GM21526 (cell line): ENCODE measurements at regions not wholly inside any gene's neighbourhood (a gene's known extent, or its start where the extent isn't known, plus 50 kb on each side); places are given as distances from the start of the nearest gene placed in this dataset.
"Not testable (repeated sequence)": the region's sequence is repeated elsewhere in the genome, so short reads cannot be mapped to it uniquely, and the experiment has no call there.

Experiments
- ATAC-seq: cut with Tn5 transposase; IDR thresholded peaks from one replicate; pipeline ENCODE4 v1.9.1; 2021; ENCODE audit warnings: moderate library complexity; ENCODE audit not compliant: unreplicated experiment, low FRiP score

DNA sequence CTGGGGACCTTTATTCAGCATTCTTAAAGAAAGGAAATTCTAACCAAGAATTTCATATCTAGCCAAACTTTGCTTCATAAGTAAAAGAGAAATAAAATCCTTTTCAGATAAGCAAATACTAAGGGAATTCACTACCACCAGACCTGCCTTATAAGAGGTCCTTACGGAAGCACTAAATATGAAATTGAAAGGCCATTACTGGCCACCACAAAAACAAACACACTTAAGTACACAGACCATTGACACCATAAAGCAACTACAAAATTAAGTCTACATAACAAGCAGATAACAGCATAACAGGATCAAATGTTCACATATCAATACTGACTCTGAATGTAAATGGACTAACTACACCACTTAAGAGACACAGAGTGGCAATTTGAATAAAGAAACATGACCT is 361.4 kb upstream of the POU5F2 start:
- ATAC-seq = no peak

DNA sequence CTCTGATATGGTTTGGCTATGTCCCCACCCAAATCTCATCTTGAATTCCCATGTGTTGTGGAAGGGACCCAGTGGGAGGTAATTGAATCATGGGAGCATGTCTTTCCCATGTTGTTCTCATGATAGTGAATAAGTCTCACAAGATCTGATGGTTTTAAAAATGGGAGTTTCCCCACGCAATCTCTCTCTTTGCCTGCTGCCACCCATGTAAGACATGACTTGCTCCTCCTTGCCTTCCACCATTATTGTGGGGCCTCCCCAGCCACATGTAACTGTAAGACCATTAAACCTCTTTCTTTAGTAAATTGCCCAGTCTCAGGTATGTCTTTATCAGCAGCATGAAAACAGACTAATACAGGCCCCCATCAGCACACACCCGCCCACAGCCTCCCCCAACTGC is 356.0 kb upstream of the POU5F2 start:
- ATAC-seq = not testable (repeated sequence)

DNA sequence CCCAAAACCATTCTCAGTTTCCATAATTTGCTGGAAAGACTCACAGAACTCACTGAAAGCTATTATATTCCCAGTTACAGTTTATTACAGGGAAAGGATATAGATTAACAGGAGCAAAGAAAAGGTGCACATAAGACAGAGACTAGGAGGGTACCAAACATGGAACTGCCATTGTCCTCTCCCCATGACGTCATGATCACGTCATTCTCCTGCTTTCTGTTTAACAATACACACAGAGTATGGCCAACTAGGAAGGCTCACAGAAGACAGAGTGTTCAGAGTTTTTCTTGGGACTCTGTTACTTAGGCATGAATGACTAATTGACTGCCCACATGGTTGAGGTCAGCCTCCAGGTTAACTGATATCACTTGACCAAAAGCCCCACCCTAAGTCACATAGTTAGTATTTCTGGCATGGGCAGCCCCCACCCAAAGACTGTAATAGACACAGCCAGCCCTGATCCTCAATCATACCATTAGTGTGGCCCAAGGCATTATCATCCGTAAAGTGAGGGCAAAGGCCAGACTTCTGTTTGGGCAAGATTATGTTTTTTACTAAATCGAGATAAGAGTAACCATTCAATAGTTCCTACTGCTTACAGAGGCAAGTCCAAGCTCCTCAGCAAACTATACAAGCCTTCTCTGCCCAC is 353.5 kb upstream of the POU5F2 start:
- ATAC-seq = no peak

DNA sequence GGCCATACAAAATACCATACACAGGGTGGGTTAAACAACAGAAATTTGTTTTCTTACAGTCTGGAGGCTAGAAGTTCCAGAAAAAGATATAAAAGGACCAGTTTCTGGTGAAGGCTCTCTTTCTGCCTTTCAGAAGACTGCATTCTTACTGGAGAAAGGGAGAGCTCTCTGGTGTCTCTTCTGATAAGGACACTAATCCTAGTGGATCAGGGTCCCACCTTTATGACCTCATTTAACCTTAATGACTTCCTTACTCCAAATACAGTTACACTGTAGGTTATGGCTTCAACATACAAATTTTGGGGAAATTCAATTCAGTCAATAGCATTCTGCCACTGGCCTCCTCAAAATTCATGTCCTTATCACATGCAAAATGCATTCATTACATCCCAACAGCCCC is 351.9 kb upstream of the POU5F2 start:
- ATAC-seq = no peak

DNA sequence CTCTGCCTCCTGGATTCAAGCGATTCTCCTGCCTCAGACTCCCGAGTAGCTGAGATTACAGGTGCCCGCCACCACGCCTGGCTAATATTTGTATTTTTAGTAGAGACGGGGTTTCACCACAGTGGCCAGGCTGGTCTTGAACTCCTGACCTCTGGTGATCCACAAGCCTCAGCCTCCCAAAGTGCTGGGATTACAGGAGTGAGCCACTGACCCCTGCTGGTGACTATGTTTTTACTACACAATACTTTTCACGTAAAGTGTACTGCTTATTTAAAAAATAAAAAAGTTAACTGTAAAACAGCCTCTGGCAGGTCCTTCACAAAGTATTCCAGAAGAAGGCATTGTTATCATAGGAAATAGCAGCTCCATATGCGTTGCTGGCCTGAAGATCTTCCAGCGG is 345.2 kb upstream of the POU5F2 start:
- not testable (repeated sequence) for ATAC-seq

DNA sequence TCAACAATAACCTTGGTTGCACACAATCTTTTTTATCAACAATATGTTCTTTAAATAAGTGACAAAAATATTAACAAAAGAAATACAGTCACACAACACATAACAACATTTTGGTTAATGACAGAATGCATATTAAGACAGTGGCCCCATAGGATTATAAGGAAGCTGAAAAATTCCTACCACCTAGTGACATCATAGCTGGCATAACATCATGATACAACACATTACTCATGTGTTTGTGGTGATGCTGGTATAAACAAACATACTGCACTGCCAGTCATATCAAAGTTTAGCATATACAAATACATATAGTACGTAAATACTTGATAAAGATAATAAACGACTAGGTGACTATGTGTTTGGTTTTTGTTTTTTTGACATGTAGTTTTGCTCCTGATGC is 344.8 kb upstream of the POU5F2 start:
- no peak for ATAC-seq

DNA sequence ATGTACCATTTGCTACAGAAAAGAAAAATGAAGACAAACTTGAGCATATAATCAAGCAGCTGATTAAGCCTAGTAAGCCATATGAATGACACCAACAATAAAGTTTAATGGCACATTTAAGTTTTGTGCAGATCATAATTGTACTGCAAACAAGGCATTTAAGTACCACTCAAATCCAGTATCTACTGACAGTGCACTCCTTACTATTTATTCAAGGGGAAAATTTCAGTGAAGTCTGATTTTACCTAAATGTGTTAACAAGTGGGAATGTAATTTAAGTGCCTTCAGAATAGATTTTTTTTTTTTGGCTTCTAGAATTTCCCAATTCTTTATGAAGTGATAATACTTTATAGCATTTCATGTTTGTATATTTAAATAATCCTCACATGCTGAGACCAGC is 341.0 kb upstream of the POU5F2 start:
- ATAC-seq = no peak

DNA sequence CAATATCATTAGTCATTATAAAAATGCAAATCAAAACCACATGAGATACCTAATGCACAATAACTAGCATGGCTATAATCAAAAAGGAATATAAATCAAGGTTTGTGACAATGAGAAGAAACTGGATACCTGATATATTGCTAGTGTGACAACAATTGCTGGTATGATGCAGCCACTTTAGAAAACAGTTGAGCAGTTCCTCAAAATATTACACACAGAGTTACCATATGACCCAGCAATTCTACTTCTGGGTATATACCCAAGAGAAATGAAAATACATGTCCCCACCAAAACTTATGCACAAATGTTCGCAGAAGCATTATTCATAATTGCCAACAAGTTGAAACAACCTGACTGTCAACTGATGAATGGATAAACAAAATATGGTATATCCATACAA is 339.7 kb upstream of the POU5F2 start:
- ATAC-seq = no peak

DNA sequence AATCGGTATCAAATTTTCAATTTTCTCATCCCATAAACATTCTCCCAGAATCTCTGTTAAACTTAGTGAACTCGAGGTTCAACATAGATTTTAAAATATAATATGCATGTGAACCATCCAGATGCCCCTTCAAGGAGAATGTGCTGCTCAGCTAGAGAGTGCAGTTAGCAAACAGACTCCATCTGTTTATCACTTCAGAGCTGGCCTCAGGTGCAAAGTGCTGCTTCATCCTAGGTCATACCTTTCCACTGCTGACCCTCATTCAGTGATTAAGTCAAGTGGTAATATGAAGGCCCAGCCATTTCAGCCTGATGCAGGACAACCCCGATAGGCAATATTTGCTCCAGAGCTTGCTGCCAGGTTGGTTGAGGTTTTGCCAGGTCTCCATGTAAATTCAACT is 339.0 kb upstream of the POU5F2 start:
- ATAC-seq = no peak

DNA sequence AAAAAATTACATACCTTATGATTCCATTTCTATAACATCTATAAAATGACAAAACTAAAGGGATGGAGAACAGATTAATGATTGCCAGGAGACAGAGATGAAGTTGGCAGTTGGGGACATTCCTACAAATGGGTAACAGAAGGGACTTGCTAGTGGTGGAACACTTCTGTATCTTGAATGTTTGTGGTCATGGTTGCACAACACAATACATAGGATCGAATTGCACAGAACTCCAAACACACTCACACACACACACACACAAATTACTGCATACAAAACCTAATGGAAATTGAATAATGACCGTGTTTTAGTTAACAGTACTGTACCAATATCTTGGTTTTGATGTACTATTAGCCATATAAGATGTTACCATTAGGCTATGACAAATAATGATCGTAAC is 330.7 kb upstream of the POU5F2 start:
- ATAC-seq = no peak

DNA sequence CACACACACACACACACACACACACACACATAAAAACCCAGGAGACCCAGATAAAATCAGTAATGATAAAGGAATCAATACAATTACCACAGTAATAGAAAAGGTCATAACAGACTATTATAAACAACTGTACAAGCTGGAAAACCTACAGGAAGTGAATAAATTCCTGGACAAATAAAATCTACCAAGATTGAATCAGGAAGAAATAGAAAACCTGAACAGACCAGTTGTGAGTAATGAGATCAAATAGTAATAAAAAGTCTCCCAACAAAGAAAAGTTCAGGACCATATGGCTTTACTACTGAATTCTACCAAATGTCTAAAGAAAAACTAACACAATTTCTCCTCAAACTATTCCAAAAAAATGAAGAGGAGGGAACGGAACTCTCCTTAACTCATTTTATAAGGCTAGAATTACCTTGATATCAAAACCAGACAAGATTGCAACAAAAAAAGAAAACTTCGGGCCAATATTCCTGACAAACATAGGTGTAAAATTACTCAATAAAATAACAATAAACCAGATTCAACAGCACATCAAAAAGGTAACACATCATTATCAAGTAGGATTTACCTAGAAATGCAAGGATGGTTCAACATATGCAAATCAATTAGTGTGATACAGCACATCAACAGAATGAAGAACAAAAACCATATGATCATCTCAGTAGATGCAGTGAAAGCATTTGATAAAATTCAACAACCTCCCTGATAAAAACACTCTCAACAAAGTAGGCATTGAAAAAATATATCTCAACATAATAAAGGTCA is 325.2 kb upstream of the POU5F2 start:
- no peak for ATAC-seq

DNA sequence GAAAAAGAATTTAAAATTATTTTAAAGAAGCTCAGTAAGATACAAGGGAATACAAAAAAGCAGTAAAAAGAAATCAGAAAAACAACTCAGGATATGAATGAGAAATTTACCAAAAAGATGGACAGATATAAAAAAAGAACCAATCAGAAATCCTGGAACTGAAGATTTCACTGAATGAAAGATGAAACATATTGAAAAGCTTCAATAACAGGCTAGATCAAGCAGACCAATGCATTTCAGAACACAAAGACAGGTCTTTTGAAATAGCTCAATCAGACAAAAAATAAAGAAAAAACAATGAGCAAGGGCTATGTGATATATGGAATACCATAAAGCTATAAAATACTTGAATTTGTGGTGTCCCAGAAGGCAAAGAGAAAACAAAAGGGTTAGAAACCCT is 322.6 kb upstream of the POU5F2 start:
- ATAC-seq = no peak

DNA sequence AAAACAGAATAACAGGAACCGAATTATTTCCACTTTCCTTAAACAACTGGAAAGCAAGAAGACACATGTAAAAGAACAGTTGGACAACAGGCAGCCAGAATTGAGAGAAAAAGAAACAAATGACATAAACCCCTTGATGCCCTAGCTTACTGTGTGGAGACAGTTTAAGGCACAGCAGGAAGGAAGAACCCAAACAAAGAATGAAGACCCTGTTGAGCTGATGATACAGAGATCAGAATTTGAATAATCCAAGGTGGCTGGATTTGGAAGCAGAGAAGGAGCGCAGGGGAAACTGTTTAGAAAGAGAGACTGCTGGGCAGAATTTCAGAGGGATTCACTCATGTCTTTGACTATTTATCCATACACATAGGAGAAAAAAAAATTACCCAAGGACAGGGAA is 316.3 kb upstream of the POU5F2 start:
- no peak for ATAC-seq

DNA sequence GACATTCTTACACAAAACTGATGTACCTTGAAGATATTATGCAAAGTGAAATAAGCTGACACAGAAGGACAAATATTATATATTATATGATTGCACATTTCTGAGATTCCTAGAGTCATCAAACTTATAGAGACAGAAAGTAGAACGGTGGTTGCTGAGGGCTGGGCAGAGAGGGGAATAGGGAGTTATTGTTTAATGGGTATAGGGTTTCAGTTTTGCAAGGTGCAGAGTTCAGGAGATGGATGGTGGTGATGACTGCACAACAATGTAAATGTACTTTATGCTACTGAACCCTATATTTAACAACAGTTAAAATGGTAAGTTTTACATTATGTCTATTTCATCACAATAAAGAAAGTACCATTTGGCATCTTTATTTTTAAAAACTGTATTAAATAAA is 315.8 kb upstream of the POU5F2 start:
- ATAC-seq = no peak

DNA sequence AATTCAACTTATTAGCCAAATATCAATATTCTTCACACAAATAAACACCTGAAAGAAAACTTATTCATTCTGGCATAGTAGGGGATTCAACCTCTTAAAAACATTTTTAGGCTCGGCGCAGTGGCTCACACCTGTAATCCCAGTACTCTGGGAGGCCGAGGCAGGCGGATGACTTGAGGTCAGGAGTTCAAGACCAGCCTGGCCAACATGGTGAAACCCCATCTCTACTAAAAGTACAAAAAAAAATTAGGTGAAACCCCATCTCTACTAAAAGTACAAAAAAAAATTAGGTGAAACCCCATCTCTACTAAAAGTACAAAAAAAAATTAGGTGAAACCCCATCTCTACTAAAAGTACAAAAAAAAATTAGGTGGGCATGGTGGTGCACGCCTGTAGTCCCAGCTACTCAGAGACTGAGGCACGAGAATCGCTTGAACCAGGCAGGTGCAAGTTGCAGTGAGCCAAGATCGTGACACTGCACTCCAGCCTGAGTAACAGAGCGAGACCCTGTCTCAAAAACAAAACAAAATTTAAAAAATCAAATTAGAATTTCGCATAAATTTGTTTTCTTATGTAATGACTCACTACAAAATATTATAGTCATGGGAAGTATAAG is 308.0 kb upstream of the POU5F2 start:
- not testable (repeated sequence) for ATAC-seq

DNA sequence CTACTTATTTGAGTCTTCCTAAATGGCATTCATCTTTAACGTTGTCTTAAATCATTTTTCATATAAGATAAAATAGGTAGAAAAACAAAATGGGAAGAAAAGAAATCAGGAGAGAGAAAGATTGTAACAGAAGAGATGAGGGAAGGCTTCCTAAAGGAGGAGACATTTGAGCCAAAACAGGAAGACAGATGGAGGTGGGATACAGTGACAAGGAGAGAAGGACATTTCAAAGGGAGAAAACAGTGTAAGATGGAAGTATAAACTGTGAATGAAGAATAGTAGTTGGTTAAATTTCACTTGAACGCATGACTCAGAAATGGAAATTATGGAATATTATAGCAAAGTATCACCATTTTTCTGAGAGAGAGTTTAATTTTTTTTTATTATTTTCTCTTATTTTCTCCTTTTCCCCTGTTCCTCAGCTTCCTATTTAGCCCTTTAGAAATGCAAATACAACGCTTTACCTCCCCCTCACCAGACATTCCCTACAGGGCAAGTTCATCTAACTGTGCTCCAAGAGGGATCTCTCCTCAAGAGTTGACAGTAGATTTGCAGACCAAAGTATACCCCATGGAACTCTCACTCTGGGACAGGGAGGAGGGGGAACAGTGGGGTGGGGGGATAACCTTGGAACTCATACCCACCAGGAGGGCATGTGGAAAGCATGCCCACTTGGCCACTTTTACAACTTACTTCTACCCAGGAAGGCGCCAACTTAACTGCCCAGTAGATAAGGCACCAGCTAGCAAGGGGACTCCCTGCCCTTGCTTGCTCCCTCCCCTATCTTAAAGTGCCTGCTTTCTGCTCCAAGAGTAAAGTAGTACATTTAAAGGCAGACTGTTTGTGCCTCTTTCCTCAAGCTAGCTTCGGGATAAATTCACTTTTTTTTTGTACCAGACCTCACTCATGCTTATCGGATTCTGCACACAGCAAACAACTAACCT is 304.7 kb upstream of the POU5F2 start:
- ATAC-seq = no peak

DNA sequence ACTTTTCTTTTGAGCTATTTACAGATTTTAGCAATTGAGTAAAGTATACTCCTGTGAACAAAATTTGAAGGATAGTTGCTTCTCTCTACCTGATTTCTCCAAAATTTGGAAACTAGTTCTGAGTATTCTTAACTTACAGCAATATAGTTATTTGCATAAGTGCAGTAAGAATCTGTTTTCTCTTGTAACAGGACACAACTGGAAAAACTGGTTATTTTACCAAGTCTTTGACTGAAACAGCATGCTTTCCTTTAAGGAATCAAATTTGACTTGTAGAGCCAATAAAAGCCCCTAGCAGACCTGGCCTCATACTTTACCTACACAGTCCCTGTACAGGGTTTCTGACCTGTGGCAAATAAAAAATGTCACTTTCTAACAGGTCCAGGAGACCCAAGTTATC is 301.9 kb upstream of the POU5F2 start:
- no peak for ATAC-seq

DNA sequence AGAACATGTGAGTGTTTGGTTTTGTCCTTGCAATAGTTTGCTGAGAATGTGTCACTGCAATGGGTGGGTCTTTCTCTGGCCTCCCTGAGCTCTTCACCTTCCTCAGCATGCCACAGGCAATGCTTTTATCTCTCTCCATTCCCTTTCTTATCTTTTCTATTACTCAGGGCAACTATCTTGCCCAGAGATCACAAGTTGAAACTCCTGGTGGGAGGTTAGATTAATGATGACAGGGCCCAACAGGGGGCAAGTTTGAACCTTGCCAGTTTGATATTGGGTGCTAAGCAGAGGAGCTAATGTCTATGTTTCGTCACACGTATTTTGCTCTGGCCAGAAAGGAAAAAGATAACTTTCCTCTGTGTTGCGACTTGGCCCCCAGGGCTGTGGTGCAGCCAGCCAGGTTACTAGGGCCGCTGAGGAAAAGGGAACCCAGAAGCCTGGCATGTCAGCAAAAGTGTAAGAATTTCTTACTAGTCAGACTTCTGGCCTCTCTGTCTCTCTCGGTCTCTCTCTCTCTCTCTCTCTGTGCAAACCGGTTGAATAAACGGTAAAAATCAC is 299.3 kb upstream of the POU5F2 start:
- no peak for ATAC-seq

DNA sequence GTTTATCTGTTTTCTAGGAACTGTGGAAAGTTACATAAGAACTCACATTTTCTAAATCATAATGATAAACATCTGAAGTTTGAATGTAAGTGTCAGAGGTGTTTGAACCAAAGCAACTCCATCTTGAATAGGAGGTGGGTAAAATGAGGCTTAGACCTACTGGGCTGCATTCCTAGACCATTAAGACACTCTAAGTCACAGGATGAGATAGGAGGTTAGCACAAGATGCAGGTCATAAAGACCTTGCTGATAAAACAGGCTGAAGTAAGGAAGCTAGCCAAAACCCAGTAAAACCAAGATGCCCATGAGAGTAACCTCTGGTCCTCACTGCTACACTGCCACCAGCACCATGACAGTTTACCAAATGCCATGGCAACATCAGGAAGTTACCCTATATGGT is 297.7 kb upstream of the POU5F2 start:
- ATAC-seq = no peak

DNA sequence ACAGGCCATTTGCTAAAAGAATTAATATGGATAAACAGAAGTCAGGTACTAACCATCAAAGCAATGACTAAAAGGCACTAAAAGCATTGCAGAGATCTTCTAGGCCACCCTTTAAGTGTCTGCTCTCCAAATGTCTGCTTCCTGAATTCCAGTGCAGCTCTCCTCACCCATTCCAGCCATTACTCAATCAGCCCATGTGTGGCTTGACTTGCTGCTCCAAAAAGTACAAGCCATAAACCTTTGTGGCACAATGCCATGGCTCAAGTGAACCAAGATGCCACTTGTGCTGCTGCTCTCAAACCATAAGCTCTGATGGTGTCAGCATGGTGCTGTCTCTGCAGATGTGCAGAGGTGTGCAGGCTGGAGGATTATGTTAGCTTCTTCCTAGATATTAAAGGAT is 290.2 kb upstream of the POU5F2 start:
- ATAC-seq = no peak

DNA sequence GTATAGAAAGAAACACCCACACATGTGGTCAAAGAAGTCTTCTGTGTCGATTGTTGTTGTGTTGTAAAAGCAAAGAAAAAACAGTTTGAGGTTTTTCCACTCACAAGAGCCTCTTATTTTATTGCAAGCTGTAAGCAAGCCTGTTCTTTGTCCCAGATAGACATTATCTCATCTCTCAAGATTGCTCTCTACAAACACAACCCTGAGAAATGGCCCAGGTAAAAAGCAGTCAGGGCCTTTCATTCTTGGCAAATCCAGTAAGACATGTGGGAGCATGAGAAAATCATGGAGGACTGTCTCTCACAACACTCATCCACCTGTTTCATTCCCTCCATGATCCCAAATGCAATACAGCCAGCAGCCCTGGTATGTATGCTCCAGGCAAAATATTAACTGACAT is 286.6 kb upstream of the POU5F2 start:
- no peak for ATAC-seq
